Omental fat pad (tissue), 3 donors: ENCODE measurements at regions not wholly inside any gene's neighbourhood (a gene's known extent, or its start where the extent isn't known, plus 50 kb on each side); places are given as distances from the start of the nearest gene placed in this dataset.

Source experiments
- ATAC-seq: fragments of 150-250 bp; one replicate; pipeline ENCODE4 v1.9.1; 2016; ENCODE audit warnings: mild to moderate bottlenecking, moderate library complexity; ENCODE audit not compliant: low FRiP score
- DNase-seq: peaks from one replicate; pipeline ENCODE4 v3.0.0-alpha.2; 2019; ENCODE audit warnings: low spot score
- TF ChIP-seq, protein P1 (sequence below), 3 donors: fragments of 450-650 bp; IDR thresholded peaks; one replicate each; pipeline ENCODE4 v1.5.1; 2016 to 2017; ENCODE audit warnings: antibody characterized with exemption in 3 of 3, mild to moderate bottlenecking in 3 of 3, moderate library complexity in 2 of 3

- DNase-seq, result no peak
- ATAC-seq, result no peak
- TF ChIP-seq, protein P1, sequence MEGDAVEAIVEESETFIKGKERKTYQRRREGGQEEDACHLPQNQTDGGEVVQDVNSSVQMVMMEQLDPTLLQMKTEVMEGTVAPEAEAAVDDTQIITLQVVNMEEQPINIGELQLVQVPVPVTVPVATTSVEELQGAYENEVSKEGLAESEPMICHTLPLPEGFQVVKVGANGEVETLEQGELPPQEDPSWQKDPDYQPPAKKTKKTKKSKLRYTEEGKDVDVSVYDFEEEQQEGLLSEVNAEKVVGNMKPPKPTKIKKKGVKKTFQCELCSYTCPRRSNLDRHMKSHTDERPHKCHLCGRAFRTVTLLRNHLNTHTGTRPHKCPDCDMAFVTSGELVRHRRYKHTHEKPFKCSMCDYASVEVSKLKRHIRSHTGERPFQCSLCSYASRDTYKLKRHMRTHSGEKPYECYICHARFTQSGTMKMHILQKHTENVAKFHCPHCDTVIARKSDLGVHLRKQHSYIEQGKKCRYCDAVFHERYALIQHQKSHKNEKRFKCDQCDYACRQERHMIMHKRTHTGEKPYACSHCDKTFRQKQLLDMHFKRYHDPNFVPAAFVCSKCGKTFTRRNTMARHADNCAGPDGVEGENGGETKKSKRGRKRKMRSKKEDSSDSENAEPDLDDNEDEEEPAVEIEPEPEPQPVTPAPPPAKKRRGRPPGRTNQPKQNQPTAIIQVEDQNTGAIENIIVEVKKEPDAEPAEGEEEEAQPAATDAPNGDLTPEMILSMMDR (IDR thresholded peaks at IDR 0.05), result no peak
These were observed 134.7 kb downstream of the EMX2 start for GRCh38 chr10:117677239-117677638.

DNA sequence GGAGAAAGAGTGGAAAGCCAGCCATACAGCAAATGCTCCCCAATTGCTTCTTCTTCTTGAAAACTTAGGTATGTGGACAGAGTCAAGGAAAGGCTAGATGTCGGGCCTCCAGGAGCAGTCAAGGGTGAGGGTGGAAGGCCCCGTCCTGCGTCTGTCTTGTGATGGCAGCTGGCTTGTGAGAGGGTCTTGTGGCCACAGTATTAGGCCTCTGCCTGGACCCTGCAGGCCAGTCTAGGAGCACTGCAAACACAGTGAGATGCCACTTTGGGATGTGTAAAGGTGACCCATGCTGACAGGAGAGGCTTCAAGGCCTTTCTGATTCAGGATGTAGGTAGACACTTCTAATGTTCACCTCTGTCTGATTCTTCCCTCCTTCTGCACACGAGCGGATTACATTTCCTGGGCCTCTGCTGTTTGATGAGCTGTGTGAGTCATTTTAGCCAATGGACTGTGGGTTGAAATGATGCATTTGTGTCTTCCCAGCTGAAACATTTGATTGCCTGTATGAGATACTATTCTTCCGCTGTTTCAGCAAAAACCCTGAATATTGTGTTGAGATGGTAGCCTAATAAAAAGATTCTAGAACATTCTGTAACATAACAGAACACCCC, 135.4 kb downstream of the EMX2 start:
- DNase-seq, result no peak
- no peak for ATAC-seq
- TF ChIP-seq, protein P1 (IDR thresholded peaks at IDR 0.05), result no peak

GRCh38 chr10:117680601-117681000, 138.1 kb downstream of the EMX2 start:
- ATAC-seq (no peak), DNase-seq (no peak)
- TF ChIP-seq, protein P1 (IDR thresholded peaks at IDR 0.05), result no peak

DNA sequence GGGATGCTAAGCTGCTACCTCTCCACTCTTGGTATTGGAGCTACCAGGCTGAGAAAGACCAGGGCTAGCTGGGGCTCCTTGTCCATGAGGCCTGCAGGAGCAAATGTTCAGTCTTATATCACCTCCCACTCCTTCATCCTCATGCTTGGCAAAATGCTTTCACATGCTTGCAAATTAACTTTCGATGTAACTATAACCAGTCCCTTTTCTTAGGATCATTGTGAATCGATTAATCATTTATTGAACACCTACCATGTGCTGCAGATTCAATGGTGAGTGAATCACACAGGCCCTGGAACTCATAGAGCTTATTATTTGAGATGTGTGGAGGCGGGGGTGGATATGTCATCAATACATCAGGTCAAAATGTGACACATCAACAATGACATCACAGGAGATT, 138.6 kb downstream of the EMX2 start:
- ATAC-seq (no peak), DNase-seq (no peak)
- TF ChIP-seq, protein P1 (IDR thresholded peaks at IDR 0.05), result no peak

DNA sequence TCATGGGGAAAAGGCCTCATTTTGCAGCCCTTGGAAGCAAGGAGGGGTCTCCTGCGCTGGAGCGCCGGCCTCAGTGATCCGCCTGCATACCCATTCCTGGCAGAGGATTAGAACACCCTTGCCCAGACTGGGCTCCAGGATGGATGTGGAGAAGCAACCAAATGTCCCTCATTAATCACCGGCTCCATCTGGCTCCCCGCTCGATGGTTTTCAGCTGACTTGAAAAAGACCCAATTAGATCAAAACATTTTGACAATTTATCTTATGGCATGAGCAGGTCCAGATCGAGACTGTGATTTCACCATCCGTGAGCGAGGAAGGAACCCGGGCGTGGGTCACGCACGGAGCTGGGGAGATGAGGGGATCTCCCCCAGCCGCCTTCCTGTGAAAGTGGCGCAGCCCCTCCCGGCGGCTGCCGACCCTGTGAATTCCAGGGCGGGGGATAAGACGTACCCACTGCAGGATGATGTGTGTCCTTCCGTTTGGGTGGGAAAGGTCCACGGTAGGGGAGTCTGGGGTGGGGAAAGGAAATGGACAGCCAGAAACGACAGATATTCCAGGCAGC, 141.6 kb downstream of the EMX2 start:
- TF ChIP-seq, protein P1 (IDR thresholded peaks at IDR 0.05), result no peak
- DNase-seq (no peak), ATAC-seq (no peak)

DNA sequence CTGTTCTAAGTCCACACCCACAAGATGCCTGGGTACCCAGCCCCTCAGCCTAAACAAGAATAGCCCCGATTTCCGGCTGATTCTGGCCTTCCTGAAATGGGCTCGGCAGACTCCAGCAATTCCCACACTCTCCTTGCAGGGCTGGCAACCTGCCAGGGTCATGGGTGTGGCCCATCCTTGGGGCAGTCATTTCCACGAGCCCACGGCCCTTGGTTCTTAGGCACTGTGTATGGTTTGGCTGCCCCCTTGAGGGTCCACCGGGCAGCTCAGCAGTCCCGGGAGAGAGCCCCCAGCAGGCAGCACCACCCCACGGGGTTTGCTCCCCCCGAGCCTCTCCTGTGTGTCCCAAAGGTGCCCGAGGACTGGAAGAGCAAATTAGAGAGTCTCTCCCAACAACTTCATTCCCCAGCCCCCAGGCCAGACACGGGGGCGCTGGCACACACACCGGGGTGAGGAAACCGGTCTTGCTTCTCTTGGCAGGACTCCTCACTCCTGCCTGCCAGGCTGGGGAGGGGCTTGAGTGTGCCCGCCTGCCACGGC, 142.2 kb downstream of the EMX2 start:
- TF ChIP-seq, protein P1 (IDR thresholded peaks at IDR 0.05), result no peak
- DNase-seq, result no peak

GRCh38 chr10:117685431-117685830, 142.9 kb downstream of the EMX2 start:
- TF ChIP-seq, protein P1 (IDR thresholded peaks at IDR 0.05), result no peak
- DNase-seq, result no peak
- no peak for ATAC-seq

More for the DNA sequence above, 142.2 kb downstream of the EMX2 start:
- ATAC-seq, result no peak
